ENCODE measurements at regions not wholly inside any gene's neighbourhood (a gene's known extent, or its start where the extent isn't known, plus 50 kb on each side); places are given as distances from the start of the nearest gene placed in this dataset.

DNA sequence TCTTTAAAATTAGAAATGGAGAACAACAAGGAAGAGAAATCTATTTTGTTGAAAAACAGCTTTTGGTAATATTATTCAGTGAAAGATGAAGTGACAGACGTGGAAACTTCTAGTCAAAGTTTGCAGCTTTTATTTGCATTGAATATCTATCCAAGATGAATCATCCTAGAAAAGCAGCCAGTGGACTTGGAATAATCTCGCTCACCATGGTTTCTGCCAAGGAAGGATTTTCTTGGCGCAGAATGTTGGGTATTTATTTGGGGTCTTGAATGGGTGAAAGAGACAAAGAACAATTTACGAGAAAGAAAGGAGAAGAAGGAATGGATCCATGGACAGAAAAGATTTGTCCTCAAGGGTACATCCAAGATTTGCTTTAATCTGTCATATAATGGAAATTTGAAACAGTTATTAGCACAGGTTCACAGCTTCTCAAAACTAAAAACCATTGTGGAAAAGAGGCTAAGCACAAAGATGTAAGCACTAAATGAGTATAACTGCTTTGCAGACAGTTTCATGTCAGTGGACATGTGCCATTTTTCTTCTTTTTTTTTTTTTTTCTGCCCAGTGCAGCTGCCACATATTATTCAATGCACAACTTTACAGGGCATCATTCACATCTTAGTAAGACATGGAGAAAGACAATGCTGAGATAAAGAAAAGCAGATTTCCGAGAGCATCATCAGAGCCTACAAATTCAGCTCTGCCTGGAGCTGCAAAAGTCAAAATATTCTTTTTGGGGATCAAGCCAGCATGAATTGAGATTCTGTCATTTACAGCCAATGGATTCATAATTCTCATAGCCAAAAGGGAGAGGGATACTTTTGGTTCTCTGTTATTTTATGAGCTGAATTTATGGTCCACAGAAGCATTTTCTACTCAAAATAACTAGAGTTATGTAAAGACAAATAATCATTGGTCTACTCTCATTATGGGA, 333.7 kb downstream of the DAD1 start:
- H3K79me2 ChIP-seq (ENCODE audit: insufficient read depth, low read length): no peaks in the 10 kb centered on the region
- no peaks in the 10 kb centered on the region for H3K9me3 ChIP-seq (ENCODE audit: control insufficient read depth in 1 of 2, insufficient read depth in 1 of 2, low read depth in 1 of 2, low read length in 2 of 2)
- no peak for ATAC-seq
- H3K4me3 ChIP-seq (replicated peaks in 1 of 2; ENCODE audit: low read depth in 1 of 2, low read length in 2 of 2): no peak overlapping the region
- no peaks in the 10 kb centered on the region for H4K20me1 ChIP-seq (ENCODE audit: insufficient read depth)
- no peak overlapping the region for H2AFZ ChIP-seq (ENCODE audit: low read depth, low read length, poor library complexity, severe bottlenecking)
- H3K4me2 ChIP-seq (ENCODE audit: low read length): no peak overlapping the region
- ChIA-PET POLR2A (no interaction called here), CTCF (no interaction called here), RAD21 (ENCODE audit: low non-redundant PET in 1 of 2, low total read pairs in 2 of 2, uncharacterized antibody in 2 of 2, unreplicated experiment in 2 of 2) (no interaction called here)
- no peak overlapping the region for H3K9ac ChIP-seq (ENCODE audit: low read length)
- BruUV-seq (replicated peaks): no TSS peak
- TF ChIP-seq ELF1 (IDR thresholded peaks at IDR 0.05; ENCODE audit: borderline replicate concordance, low read depth) (no peak), ZFX (IDR thresholded peaks at IDR 0.05) (no peak), ATF3 (IDR thresholded peaks at IDR 0.05) (no peak), SRF (IDR thresholded peaks at IDR 0.05; ENCODE audit: low read depth) (no peak), REST (IDR thresholded peaks at IDR 0.05; ENCODE audit: low read depth) (no peak), EGR1 (IDR thresholded peaks at IDR 0.05; ENCODE audit: low read depth) (no peak), SP1 (IDR thresholded peaks at IDR 0.05; ENCODE audit: low read depth) (no peak), ZBTB33 (IDR thresholded peaks at IDR 0.05; ENCODE audit: extremely low read depth, insufficient replicate concordance, low read length) (no peak), CTCF (IDR thresholded peaks at IDR 0.05 in 2 of 3, conservative IDR thresholded peaks at IDR 0.05 in 1 of 3; ENCODE audit: borderline replicate concordance in 1 of 3, insufficient read depth in 1 of 3, low read depth in 2 of 3, low read length in 2 of 3) (no peak), JUND (IDR thresholded peaks at IDR 0.05) (no peak), POLR2AphosphoS5 (IDR thresholded peaks at IDR 0.05; ENCODE audit: low read depth, low read length) (no peak), CEBPB (IDR thresholded peaks at IDR 0.05; ENCODE audit: low read depth) (no peak), EZH2 (IDR thresholded peaks at IDR 0.05) (no peak), YY1 (IDR thresholded peaks at IDR 0.05; ENCODE audit: extremely low read depth, insufficient replicate concordance, low read depth, low read length) (no peak)
- TF ChIP-seq, protein P1, sequence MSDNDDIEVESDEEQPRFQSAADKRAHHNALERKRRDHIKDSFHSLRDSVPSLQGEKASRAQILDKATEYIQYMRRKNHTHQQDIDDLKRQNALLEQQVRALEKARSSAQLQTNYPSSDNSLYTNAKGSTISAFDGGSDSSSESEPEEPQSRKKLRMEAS (IDR thresholded peaks at IDR 0.05): no peak
- H3K27me3 ChIP-seq (ENCODE audit: insufficient read depth, low read length): peaks cover 24% of the 10 kb centered on the region
- intact Hi-C loops (cut with micrococcal nuclease): no loop called here
- no peak overlapping the region for H3K27ac ChIP-seq (ENCODE audit: low read depth, low read length)
- no peaks in the 10 kb centered on the region for H3K4me1 ChIP-seq (ENCODE audit: control insufficient read depth in 1 of 2, insufficient read depth in 2 of 2, low read length in 2 of 2)
- no peak for DNase-seq (ENCODE audit: low read depth, low spot score)
- H3K9me2 ChIP-seq (ENCODE audit: insufficient read depth): no peaks in the 10 kb centered on the region
- H3K36me3 ChIP-seq (ENCODE audit: control insufficient read depth in 1 of 2, insufficient read depth in 2 of 2, low read length in 2 of 2): no peaks in the 10 kb centered on the region
